PC-9 (cell line): ENCODE measurements at regions not wholly inside any gene's neighbourhood (a gene's known extent, or its start where the extent isn't known, plus 50 kb on each side); places are given as distances from the start of the nearest gene placed in this dataset.

Experiments used
- BruUV-seq: library from RNA; stranded (reverse); fragments of 400-500 nt; replicated peaks from 2 replicates; lab custom pipeline; 2021; lab: Mats Ljungman, UMichigan
- CTCF ChIA-PET: fragments of 300-600 bp; sonication (Branson Sonifier 250); formaldehyde crosslinking; loops from one replicate; lab custom pipeline; 2022; ENCODE audit warnings: antibody characterized with exemption; lab: Charles Lee
- POLR2A ChIA-PET: fragments of 300-600 bp; sonication (Branson Sonifier 250); formaldehyde crosslinking; loops from one replicate; lab custom pipeline; 2022; ENCODE audit warnings: antibody characterized with exemption; ENCODE audit not compliant: unreplicated experiment; lab: Charles Lee
- DNase-seq, 2 experiments: peaks; one replicate each; pipeline versions ENCODE4 v3.0.0 to v3.0.0-alpha.2; 2015 to 2022; ENCODE audit warnings: mixed read lengths in 1 of 2
- H2AFZ ChIP-seq: fragments of 200-600 bp; sonication (generic); 2 replicates; pipeline ENCODE4 v1.8.1; 2017; ENCODE audit warnings: antibody characterized with exemption
- H3F3A ChIP-seq: fragments of 200-600 bp; sonication (generic); 2 replicates; pipeline ENCODE4 v1.8.1; 2017; ENCODE audit warnings: antibody characterized with exemption, mild to moderate bottlenecking, low read depth; ENCODE audit not compliant: insufficient read depth
- H3K27ac ChIP-seq: fragments of 200-600 bp; sonication (generic); 2 replicates; pipeline ENCODE4 v1.6.1; 2016; ENCODE audit warnings: mixed run types
- H3K27me3 ChIP-seq: fragments of 200-600 bp; sonication (generic); 2 replicates; pipeline ENCODE4 v1.6.1; 2016; ENCODE audit warnings: low read depth, mixed run types; ENCODE audit not compliant: insufficient read depth
- H3K36me3 ChIP-seq: fragments of 200-600 bp; sonication (generic); 2 replicates; pipeline ENCODE4 v1.6.1; 2016; ENCODE audit warnings: low read depth, mixed run types
- H3K4me1 ChIP-seq: fragments of 200-600 bp; sonication (generic); replicated peaks from 2 replicates; pipeline ENCODE4 v1.6.1; 2016; ENCODE audit warnings: mixed run types; ENCODE audit not compliant: insufficient read depth
- H3K4me2 ChIP-seq: fragments of 200-600 bp; sonication (generic); 2 replicates; pipeline ENCODE4 v1.6.1; 2017; ENCODE audit warnings: mixed run types
- H3K4me3 ChIP-seq: fragments of 200-600 bp; sonication (generic); 2 replicates; pipeline ENCODE4 v1.6.1; 2016; ENCODE audit warnings: mixed run types
- H3K79me2 ChIP-seq: fragments of 200-600 bp; sonication (generic); 2 replicates; pipeline ENCODE4 v1.6.1; 2017; ENCODE audit warnings: low read depth, mixed run types
- H3K9me2 ChIP-seq: fragments of 200-600 bp; sonication (generic); 2 replicates; pipeline ENCODE4 v1.8.1; 2017; ENCODE audit warnings: mild to moderate bottlenecking; ENCODE audit not compliant: insufficient read depth
- H3K9me3 ChIP-seq: fragments of 200-600 bp; sonication (generic); 2 replicates; pipeline ENCODE4 v1.8.1; 2016; ENCODE audit warnings: low read depth; ENCODE audit not compliant: insufficient read depth
- H4K20me1 ChIP-seq: fragments of 200-600 bp; sonication (generic); 2 replicates; pipeline ENCODE4 v1.8.1; 2017; ENCODE audit not compliant: insufficient read depth
- CTCF ChIP-seq: fragments of 200-600 bp; sonication (generic); conservative IDR thresholded peaks from 2 replicates; pipeline ENCODE4 v1.6.1; 2017; ENCODE audit warnings: mixed run types, antibody characterized with exemption, mild to moderate bottlenecking, moderate library complexity
- EZH2 ChIP-seq: fragments of 200-600 bp; sonication (generic); IDR thresholded peaks from 2 replicates; pipeline ENCODE4 v1.8.0; 2017; ENCODE audit warnings: antibody characterized with exemption, low read depth
- intact Hi-C: fragments of 100-400 bp; cut with micrococcal nuclease; formaldehyde crosslinking; loops from one replicate; pipeline ENCODE4 v1.10.0; 2022; ENCODE audit not compliant: unreplicated experiment

GRCh38 chr2:240298117-240298790, 137.2 kb upstream of the GPC1 start:
- intact Hi-C loops = no loop called here
- H3K27me3 ChIP-seq = peaks cover 32% of the 10 kb centered on the region; the same call in 1 of the 2 replicates
- no peaks in the 10 kb centered on the region for H4K20me1 ChIP-seq
- no peaks in the 10 kb centered on the region for H3K4me1 ChIP-seq
- CTCF ChIA-PET = no interaction called here
- no peaks in the 10 kb centered on the region for H3K9me2 ChIP-seq
- POLR2A ChIA-PET = interaction anchor here (0.7 kb wide), 1 partner anchor 65 kb away, joined by 6 read pairs; no protein-coding TSS in a partner anchor
- no peaks in the 10 kb centered on the region for H3K79me2 ChIP-seq
- no peak overlapping the region for H3K4me2 ChIP-seq
- no peaks in the 10 kb centered on the region for H3F3A ChIP-seq
- no TSS peak for BruUV-seq
- TF ChIP-seq CTCF (no peak), EZH2 (no peak)
- no peak overlapping the region for H3K4me3 ChIP-seq
- no peak overlapping the region for H3K27ac ChIP-seq
- no peaks in the 10 kb centered on the region for H3K9me3 ChIP-seq
- H3K36me3 ChIP-seq = no peaks in the 10 kb centered on the region
- no peak for DNase-seq
- no peak overlapping the region for H2AFZ ChIP-seq

GRCh38 chr2:240298803-240299709, 136.4 kb upstream of the GPC1 start:
- CTCF ChIA-PET = no interaction called here
- Histone ChIP-seq H3K4me3 (no peak overlapping the region), H3K4me1 (no peaks in the 10 kb centered on the region), H3K9me2 (no peaks in the 10 kb centered on the region), H3K4me2 (no peak overlapping the region), H3K79me2 (no peaks in the 10 kb centered on the region), H3K27me3 (peaks cover 31% of the 10 kb centered on the region), H3K9me3 (no peaks in the 10 kb centered on the region), H4K20me1 (no peaks in the 10 kb centered on the region), H3K36me3 (no peaks in the 10 kb centered on the region), H2AFZ (no peak overlapping the region), H3F3A (no peaks in the 10 kb centered on the region), H3K27ac (no peak overlapping the region)
- intact Hi-C loops = no loop called here
- POLR2A ChIA-PET = no interaction called here
- no TSS peak for BruUV-seq
- TF ChIP-seq EZH2 = no peak
- TF ChIP-seq CTCF = no peak; the same call in 1 of the 2 replicates
- no peak for DNase-seq

GRCh38 chr2:240299710-240300068, 135.8 kb upstream of the GPC1 start:
- Histone ChIP-seq H3K79me2 (no peaks in the 10 kb centered on the region), H3K9me2 (no peaks in the 10 kb centered on the region), H3K27ac (no peak overlapping the region), H3K4me3 (no peak overlapping the region), H3F3A (no peaks in the 10 kb centered on the region), H3K27me3 (peaks cover 34% of the 10 kb centered on the region), H3K36me3 (no peaks in the 10 kb centered on the region), H3K9me3 (no peaks in the 10 kb centered on the region), H3K4me1 (no peaks in the 10 kb centered on the region), H3K4me2 (no peak overlapping the region), H4K20me1 (no peaks in the 10 kb centered on the region), H2AFZ (no peak overlapping the region)
- BruUV-seq = no TSS peak
- DNase-seq = no peak
- ChIA-PET CTCF (no interaction called here), POLR2A (no interaction called here)
- no peak for TF ChIP-seq EZH2
- no peak for TF ChIP-seq CTCF
- intact Hi-C loops = loop anchor here (5.0 kb wide), 1 partner anchor 138 kb away; the partner anchor contains the start of gene GPC1
